H9 (cell line): ENCODE measurements at regions not wholly inside any gene's neighbourhood (a gene's known extent, or its start where the extent isn't known, plus 50 kb on each side); places are given as distances from the start of the nearest gene placed in this dataset.

Experiments used
- DNase-seq: peaks from one replicate; pipeline ENCODE4 v3.0.0-alpha.2; 2017
- H2AFZ ChIP-seq: one replicate; pipeline ENCODE4 v1.6.1; 2013; ENCODE audit warnings: mild to moderate bottlenecking, low read length, control low read depth, moderate library complexity
- H2AK5ac ChIP-seq: 2 replicates; pipeline ENCODE4 v1.6.1; 2013; ENCODE audit warnings: low read length, control low read depth, mixed read lengths; ENCODE audit not compliant: insufficient read length
- H2BK120ac ChIP-seq: one replicate; pipeline ENCODE4 v1.6.1; 2013; ENCODE audit warnings: low read depth, mild to moderate bottlenecking, low read length, control low read depth, inconsistent platforms; ENCODE audit not compliant: poor library complexity, severe bottlenecking
- H2BK12ac ChIP-seq: 2 replicates; pipeline ENCODE4 v1.6.1; 2013; ENCODE audit warnings: low read length, control low read depth, mixed read lengths, low read depth; ENCODE audit not compliant: insufficient read length
- H2BK15ac ChIP-seq: 2 replicates; pipeline ENCODE4 v1.6.1; 2013; ENCODE audit warnings: low read depth, low read length, control low read depth
- H2BK20ac ChIP-seq: one replicate; pipeline ENCODE4 v1.6.1; 2013; ENCODE audit warnings: low read depth, mild to moderate bottlenecking, low read length, control low read depth, inconsistent platforms; ENCODE audit not compliant: poor library complexity, severe bottlenecking
- H2BK5ac ChIP-seq: 2 replicates; pipeline ENCODE4 v1.6.1; 2013; ENCODE audit warnings: low read length, control low read depth, mixed read lengths; ENCODE audit not compliant: insufficient read length
- H3K14ac ChIP-seq: 2 replicates; pipeline ENCODE4 v1.6.1; 2013; ENCODE audit warnings: low read length, control low read depth; ENCODE audit not compliant: insufficient read depth
- H3K18ac ChIP-seq: 2 replicates; pipeline ENCODE4 v1.6.1; 2013; ENCODE audit warnings: low read depth, mild to moderate bottlenecking, mixed read lengths, low read length, control low read depth; ENCODE audit not compliant: insufficient read length
- H3K23ac ChIP-seq: 2 replicates; pipeline ENCODE4 v1.6.1; 2013; ENCODE audit warnings: low read length, control low read depth, mixed read lengths, low read depth; ENCODE audit not compliant: insufficient read length
- H3K23me2 ChIP-seq: 2 replicates; pipeline ENCODE4 v1.6.1; 2013; ENCODE audit warnings: low read depth, mild to moderate bottlenecking, mixed read lengths, low read length, control low read depth; ENCODE audit not compliant: insufficient read length, poor library complexity, severe bottlenecking
- H3K27ac ChIP-seq: 2 replicates; pipeline ENCODE4 v1.5.1; 2013; ENCODE audit warnings: low read length, control low read depth, mixed read lengths, low read depth; ENCODE audit not compliant: insufficient read length
- H3K27me3 ChIP-seq: 2 replicates; pipeline ENCODE4 v1.6.1; 2013; ENCODE audit warnings: low read length, control low read depth, inconsistent platforms; ENCODE audit not compliant: insufficient read depth
- H3K4ac ChIP-seq: 2 replicates; pipeline ENCODE4 v1.6.1; 2013; ENCODE audit warnings: low read depth, mild to moderate bottlenecking, control low read depth, inconsistent platforms, low read length, moderate library complexity
- H3K4me1 ChIP-seq: 2 replicates; pipeline ENCODE4 v1.6.1; 2013; ENCODE audit warnings: low read length, control low read depth, inconsistent platforms; ENCODE audit not compliant: insufficient read depth
- H3K4me2 ChIP-seq: 2 replicates; pipeline ENCODE4 v1.6.1; 2013; ENCODE audit warnings: low read length, control low read depth, mixed read lengths; ENCODE audit not compliant: insufficient read length, insufficient read depth
- H3K56ac ChIP-seq: 2 replicates; pipeline ENCODE4 v1.6.1; 2013; ENCODE audit warnings: low read depth, mild to moderate bottlenecking, mixed read lengths, low read length, control low read depth; ENCODE audit not compliant: insufficient read length
- H3K79me1 ChIP-seq: 2 replicates; pipeline ENCODE4 v1.6.1; 2013; ENCODE audit warnings: low read depth, mild to moderate bottlenecking, moderate library complexity, low read length, control low read depth, inconsistent platforms; ENCODE audit not compliant: insufficient read depth, poor library complexity, severe bottlenecking
- H3K79me2 ChIP-seq: 2 replicates; pipeline ENCODE4 v1.6.1; 2013; ENCODE audit warnings: low read length, control low read depth, inconsistent platforms; ENCODE audit not compliant: insufficient read depth
- H3K9ac ChIP-seq: 2 replicates; pipeline ENCODE4 v1.6.1; 2013; ENCODE audit warnings: low read length, control low read depth, mixed read lengths; ENCODE audit not compliant: insufficient read length; ENCODE audit errors: extremely low read depth
- H3K9me3 ChIP-seq: one replicate; pipeline ENCODE4 v1.6.1; 2013; ENCODE audit warnings: low read depth, low read length, inconsistent platforms; ENCODE audit not compliant: control insufficient read depth
- H3T11ph ChIP-seq: one replicate; pipeline ENCODE4 v1.6.1; 2013; ENCODE audit warnings: mild to moderate bottlenecking, low read length, control low read depth, inconsistent platforms
- H4K20me1 ChIP-seq: one replicate; pipeline ENCODE4 v1.6.1; 2013; ENCODE audit not compliant: control insufficient read depth, insufficient read length, insufficient read depth
- H4K5ac ChIP-seq: 2 replicates; pipeline ENCODE4 v1.6.1; 2013; ENCODE audit warnings: low read depth, mild to moderate bottlenecking, mixed read lengths, low read length, control low read depth; ENCODE audit not compliant: insufficient read length
- H4K8ac ChIP-seq: replicated peaks from 2 replicates; pipeline ENCODE4 v1.6.1; 2013; ENCODE audit warnings: low read length, control low read depth, mixed read lengths, low read depth; ENCODE audit not compliant: insufficient read length
- H4K91ac ChIP-seq: 2 replicates; pipeline ENCODE4 v1.6.1; 2013; ENCODE audit warnings: low read depth, mild to moderate bottlenecking, moderate library complexity, mixed read lengths, low read length, control low read depth; ENCODE audit not compliant: insufficient read length
- H3K27ac Mint-ChIP-seq, 3 experiments: 2 replicates in 2 of 3; 3 replicates in 1 of 3; pipeline ENCODE4 v1.8.0; 2020 to 2021; ENCODE audit warnings: mixed read lengths in 3 of 3, mild to moderate bottlenecking in 1 of 3, moderate library complexity in 1 of 3
- H3K27me3 Mint-ChIP-seq: 2 replicates; pipeline ENCODE4 v1.8.0; 2021; ENCODE audit warnings: low read depth, mild to moderate bottlenecking, moderate library complexity, mixed read lengths
- H3K36me3 Mint-ChIP-seq, 3 experiments: 2 replicates in 2 of 3; 3 replicates in 1 of 3; pipeline ENCODE4 v1.8.0; 2020 to 2021; ENCODE audit warnings: low read depth in 3 of 3, mixed read lengths in 3 of 3; ENCODE audit not compliant: insufficient read depth in 1 of 3
- H3K4me1 Mint-ChIP-seq, 2 experiments: 2 replicates each; pipeline ENCODE4 v1.8.0; 2020; ENCODE audit warnings: mixed read lengths in 2 of 2
- H3K4me3 Mint-ChIP-seq, 2 experiments: 2 replicates in 1 of 2; 3 replicates in 1 of 2; pipeline ENCODE4 v1.8.0; 2020 to 2021; ENCODE audit warnings: mild to moderate bottlenecking in 2 of 2, mixed read lengths in 2 of 2, moderate library complexity in 1 of 2
- H3K9me3 Mint-ChIP-seq, 2 experiments: 2 replicates in 1 of 2; 3 replicates in 1 of 2; pipeline ENCODE4 v1.8.0; 2020; ENCODE audit warnings: mild to moderate bottlenecking in 2 of 2, mixed read lengths in 2 of 2, moderate library complexity in 1 of 2
- WGBS: extraction: QIAGEN DNeasy Blood & Tissue Kit; methylation state at CpG from one replicate; pipeline ENCODE4 v1.1.7; 2013; ENCODE audit warnings: missing lambda C conversion rate, low lambda C conversion rate, mixed read lengths; ENCODE audit not compliant: insufficient read length; ENCODE audit errors: extremely low coverage; 5-methylcytosine and 5-hydroxymethylcytosine counted together
- TF ChIP-seq, protein P1 (sequence below): fragments of 200-600 bp; sonication (generic); conservative IDR thresholded peaks from 3 replicates; pipeline ENCODE4 v1.8.0; 2021; ENCODE audit warnings: antibody characterized with exemption, mild to moderate bottlenecking

- Histone ChIP-seq H3K18ac (no peak overlapping the region), H2BK5ac (no peak overlapping the region), H3K79me1 (no peaks in the 10 kb centered on the region), H2BK12ac (no peak overlapping the region), H2BK20ac (no peak overlapping the region), H2AFZ (no peak overlapping the region), H3K4ac (no peak overlapping the region), H3K14ac (no peak overlapping the region), H2BK120ac (no peak overlapping the region), H3K79me2 (no peaks in the 10 kb centered on the region), H4K91ac (no peak overlapping the region), H3K56ac (no peak overlapping the region), H3T11ph (no peak overlapping the region), H3K27me3 (no peaks in the 10 kb centered on the region), H3K9ac (no peak overlapping the region), H3K27ac (no peak overlapping the region), H3K9me3 (no peaks in the 10 kb centered on the region), H2BK15ac (no peak overlapping the region), H3K23ac (no peak overlapping the region), H2AK5ac (no peak overlapping the region), H3K4me2 (no peak overlapping the region), H4K20me1 (no peaks in the 10 kb centered on the region), H3K4me1 (no peaks in the 10 kb centered on the region), H3K23me2 (no peaks in the 10 kb centered on the region), H4K5ac (no peak overlapping the region), H4K8ac (no peak overlapping the region)
- Mint-ChIP-seq H3K4me3 (no peak overlapping the region), H3K27ac (no peak overlapping the region; a peak in 1 of 7 replicates), H3K27me3 (0 out of 2 replicates have a peak, but pooled peaks cover 2% of the 10 kb centered on the region), H3K36me3 (no peaks in the 10 kb centered on the region), H3K4me1 (no peaks in the 10 kb centered on the region), H3K9me3 (no peaks in the 10 kb centered on the region)
- DNase-seq, result no peak
- TF ChIP-seq, protein P1, sequence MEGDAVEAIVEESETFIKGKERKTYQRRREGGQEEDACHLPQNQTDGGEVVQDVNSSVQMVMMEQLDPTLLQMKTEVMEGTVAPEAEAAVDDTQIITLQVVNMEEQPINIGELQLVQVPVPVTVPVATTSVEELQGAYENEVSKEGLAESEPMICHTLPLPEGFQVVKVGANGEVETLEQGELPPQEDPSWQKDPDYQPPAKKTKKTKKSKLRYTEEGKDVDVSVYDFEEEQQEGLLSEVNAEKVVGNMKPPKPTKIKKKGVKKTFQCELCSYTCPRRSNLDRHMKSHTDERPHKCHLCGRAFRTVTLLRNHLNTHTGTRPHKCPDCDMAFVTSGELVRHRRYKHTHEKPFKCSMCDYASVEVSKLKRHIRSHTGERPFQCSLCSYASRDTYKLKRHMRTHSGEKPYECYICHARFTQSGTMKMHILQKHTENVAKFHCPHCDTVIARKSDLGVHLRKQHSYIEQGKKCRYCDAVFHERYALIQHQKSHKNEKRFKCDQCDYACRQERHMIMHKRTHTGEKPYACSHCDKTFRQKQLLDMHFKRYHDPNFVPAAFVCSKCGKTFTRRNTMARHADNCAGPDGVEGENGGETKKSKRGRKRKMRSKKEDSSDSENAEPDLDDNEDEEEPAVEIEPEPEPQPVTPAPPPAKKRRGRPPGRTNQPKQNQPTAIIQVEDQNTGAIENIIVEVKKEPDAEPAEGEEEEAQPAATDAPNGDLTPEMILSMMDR, result no peak
- no CpG with 5 or more reads among the region's 2 CpGs for WGBS
Measured at GRCh38 chr7:93004906-93005305, 112.9 kb downstream of the SAMD9 start.
